HG02885 (cell line): ENCODE measurements at regions not wholly inside any gene's neighbourhood (a gene's known extent, or its start where the extent isn't known, plus 50 kb on each side); places are given as distances from the start of the nearest gene placed in this dataset.

Experiments
- ATAC-seq: cut with Tn5 transposase; IDR thresholded peaks from one replicate; pipeline ENCODE4 v1.9.1; 2021; ENCODE audit warnings: mild to moderate bottlenecking; ENCODE audit not compliant: unreplicated experiment, poor library complexity

- no peak for ATAC-seq
Observed at GRCh38 chr18:46290440-46291020, 186.3 kb downstream of the HAUS1 start.

- peak; percentile 38 for ATAC-seq
Observed at GRCh38 chr18:46291149-46291548, 187.0 kb downstream of the HAUS1 start.

- no peak for ATAC-seq
Observed at GRCh38 chr18:46293742-46294181, 189.6 kb downstream of the HAUS1 start.

- ATAC-seq = no peak
Observed at GRCh38 chr18:46294318-46294717, 190.1 kb downstream of the HAUS1 start.

GRCh38 chr18:46294751-46295150, 190.6 kb downstream of the HAUS1 start:
- ATAC-seq = no peak

GRCh38 chr18:46295416-46295815, 191.2 kb downstream of the HAUS1 start:
- no peak for ATAC-seq

GRCh38 chr18:46296656-46297055, 192.5 kb downstream of the HAUS1 start:
- no peak for ATAC-seq

- no peak for ATAC-seq
Observed at GRCh38 chr18:46297124-46297523, 192.9 kb downstream of the HAUS1 start.

GRCh38 chr18:46297621-46298020, 193.4 kb downstream of the HAUS1 start:
- no peak for ATAC-seq

GRCh38 chr18:46298511-46298910, 194.3 kb downstream of the HAUS1 start:
- ATAC-seq = no peak

GRCh38 chr18:46299465-46300008, 195.4 kb downstream of the HAUS1 start:
- ATAC-seq = no peak

GRCh38 chr18:46301081-46301480, 196.9 kb downstream of the HAUS1 start:
- no peak for ATAC-seq

GRCh38 chr18:46301571-46301970, 197.4 kb downstream of the HAUS1 start:
- ATAC-seq = no peak

GRCh38 chr18:46302528-46303485, 198.6 kb downstream of the HAUS1 start:
- ATAC-seq = no peak

- ATAC-seq = no peak
Observed at GRCh38 chr18:46310258-46310657, 206.1 kb downstream of the HAUS1 start.

- no peak for ATAC-seq
Observed at GRCh38 chr18:46310675-46311345, 206.6 kb downstream of the HAUS1 start.

GRCh38 chr18:46311491-46311890, 207.3 kb downstream of the HAUS1 start:
- no peak for ATAC-seq

- no peak for ATAC-seq
Observed at GRCh38 chr18:46312221-46312620, 208.0 kb downstream of the HAUS1 start.

GRCh38 chr18:46313521-46313920, 209.3 kb downstream of the HAUS1 start:
- no peak for ATAC-seq

- ATAC-seq = no peak
Observed at GRCh38 chr18:46314011-46314410, 209.8 kb downstream of the HAUS1 start.

- no peak for ATAC-seq
Observed at GRCh38 chr18:46315161-46315560, 211.0 kb downstream of the HAUS1 start.
